ENCODE measurements at regions not wholly inside any gene's neighbourhood (a gene's known extent, or its start where the extent isn't known, plus 50 kb on each side); places are given as distances from the start of the nearest gene placed in this dataset.

DNA sequence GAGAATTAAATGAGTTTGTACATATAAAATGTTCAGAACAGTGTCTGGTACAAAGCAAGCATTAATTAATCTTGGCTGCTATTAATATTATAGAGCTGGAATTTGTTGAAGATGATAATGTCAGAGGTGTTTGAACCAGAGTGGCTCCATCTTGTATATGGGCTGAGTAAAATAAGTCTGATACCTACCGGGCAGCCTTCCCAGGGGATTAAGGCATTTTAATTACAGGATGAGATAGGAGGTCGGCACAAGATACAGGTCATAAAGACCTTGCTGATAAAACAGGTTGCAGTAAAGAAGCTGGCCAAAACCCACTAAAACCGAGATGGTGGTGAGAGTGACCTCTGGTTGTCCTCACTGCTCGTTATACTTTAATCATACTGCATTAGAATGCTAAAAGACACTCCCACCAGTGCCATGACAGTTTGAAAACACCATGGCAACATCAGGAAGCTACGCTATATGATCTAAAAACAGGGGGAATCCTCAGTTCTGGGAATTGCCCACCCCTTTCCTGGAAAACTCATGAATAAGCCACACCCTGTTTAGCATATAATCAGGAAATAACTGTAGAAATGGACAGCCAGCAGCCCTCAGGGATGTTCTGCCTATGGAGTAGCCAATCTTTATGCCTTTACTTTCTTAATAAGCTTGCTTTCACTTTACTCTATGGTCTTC is 90.2 kb downstream of the PLK2 start:
- TF ChIP-seq, protein P1, sequence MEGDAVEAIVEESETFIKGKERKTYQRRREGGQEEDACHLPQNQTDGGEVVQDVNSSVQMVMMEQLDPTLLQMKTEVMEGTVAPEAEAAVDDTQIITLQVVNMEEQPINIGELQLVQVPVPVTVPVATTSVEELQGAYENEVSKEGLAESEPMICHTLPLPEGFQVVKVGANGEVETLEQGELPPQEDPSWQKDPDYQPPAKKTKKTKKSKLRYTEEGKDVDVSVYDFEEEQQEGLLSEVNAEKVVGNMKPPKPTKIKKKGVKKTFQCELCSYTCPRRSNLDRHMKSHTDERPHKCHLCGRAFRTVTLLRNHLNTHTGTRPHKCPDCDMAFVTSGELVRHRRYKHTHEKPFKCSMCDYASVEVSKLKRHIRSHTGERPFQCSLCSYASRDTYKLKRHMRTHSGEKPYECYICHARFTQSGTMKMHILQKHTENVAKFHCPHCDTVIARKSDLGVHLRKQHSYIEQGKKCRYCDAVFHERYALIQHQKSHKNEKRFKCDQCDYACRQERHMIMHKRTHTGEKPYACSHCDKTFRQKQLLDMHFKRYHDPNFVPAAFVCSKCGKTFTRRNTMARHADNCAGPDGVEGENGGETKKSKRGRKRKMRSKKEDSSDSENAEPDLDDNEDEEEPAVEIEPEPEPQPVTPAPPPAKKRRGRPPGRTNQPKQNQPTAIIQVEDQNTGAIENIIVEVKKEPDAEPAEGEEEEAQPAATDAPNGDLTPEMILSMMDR (IDR thresholded peaks at IDR 0.05; ENCODE audit: poor library complexity), result no peak
- TF ChIP-seq EZH2 (IDR thresholded peaks at IDR 0.05; ENCODE audit: borderline replicate concordance), result no peak

All from hepatocyte (in vitro differentiated cells).